ENCODE measurements at regions not wholly inside any gene's neighbourhood (a gene's known extent, or its start where the extent isn't known, plus 50 kb on each side); places are given as distances from the start of the nearest gene placed in this dataset.
A peak's percentile ranks its signal among the peaks of the same experiment; 100 is the strongest.

- no peak for DNase-seq (ENCODE audit: low spot score)
Observed at GRCh38 chr5:88144219-88145001, 124.2 kb downstream of the TMEM161B start.

DNA sequence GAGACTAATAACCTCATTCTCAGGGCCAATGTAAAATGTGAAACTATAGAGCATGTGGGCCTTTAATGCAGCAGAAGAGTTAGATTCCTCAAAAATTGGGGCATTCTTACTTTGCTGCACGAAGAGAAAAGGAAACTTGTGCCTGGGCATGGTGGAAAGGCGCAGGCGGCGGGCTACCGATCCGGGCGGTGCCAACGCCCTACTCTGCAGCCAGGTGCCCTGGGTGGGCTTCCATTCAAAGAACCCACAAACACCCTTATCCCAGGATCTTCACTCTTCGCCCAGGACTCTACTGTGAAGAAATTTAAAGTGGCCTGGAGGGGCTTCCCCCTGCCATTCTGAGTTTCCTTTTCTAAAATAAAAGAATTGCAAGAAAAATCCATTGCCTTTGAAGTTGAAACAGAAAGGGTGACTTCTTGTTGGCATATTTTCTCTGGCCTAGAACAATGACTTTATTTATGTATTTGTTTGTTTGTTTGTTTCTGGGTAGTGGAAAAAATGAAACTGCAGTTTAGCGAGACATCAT lies 124.9 kb downstream of the TMEM161B start:
- DNase-seq (ENCODE audit: low spot score): no peak

- no peak for DNase-seq (ENCODE audit: low spot score)
Observed at GRCh38 chr5:88142886-88143692, 125.6 kb downstream of the TMEM161B start.

DNA sequence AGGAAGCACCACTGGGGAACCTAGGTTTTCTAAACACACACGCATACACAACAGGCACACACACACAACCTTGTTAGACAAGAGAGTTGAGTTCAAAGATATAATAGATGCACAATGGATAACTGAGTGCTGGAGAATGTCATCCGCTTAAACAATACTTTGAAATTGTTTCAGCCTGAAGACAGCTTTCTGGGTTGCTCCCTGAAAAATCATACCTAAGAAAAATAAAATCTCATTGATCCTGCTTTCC lies 126.1 kb downstream of the TMEM161B start:
- no peak for DNase-seq (ENCODE audit: low spot score)

- DNase-seq (ENCODE audit: low spot score): peak; percentile 98
Observed at GRCh38 chr5:88140856-88141752, 127.5 kb downstream of the TMEM161B start.

DNA sequence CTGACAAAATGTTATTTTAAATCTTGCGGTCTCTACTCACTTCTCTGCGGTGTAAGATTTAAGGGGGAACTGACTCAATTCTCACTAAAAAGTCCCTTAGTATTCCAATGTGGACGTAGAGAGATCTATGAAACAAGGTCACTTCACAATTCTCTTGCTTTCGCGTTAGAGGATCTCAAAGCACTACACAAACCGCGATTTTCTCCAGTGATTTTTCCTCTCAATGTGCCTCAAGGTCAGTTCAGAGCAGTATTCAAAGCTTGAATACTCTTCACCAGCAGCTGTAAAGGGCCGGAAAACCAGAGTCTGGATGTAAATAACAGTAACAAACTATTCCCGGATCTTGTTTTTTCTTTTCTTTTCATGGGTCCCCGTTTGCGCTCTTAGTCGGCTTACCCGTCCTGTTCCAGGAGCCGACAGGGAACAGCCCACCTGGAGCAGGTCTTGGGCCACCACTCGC lies 128.2 kb downstream of the TMEM161B start:
- DNase-seq (ENCODE audit: low spot score): no peak

DNA sequence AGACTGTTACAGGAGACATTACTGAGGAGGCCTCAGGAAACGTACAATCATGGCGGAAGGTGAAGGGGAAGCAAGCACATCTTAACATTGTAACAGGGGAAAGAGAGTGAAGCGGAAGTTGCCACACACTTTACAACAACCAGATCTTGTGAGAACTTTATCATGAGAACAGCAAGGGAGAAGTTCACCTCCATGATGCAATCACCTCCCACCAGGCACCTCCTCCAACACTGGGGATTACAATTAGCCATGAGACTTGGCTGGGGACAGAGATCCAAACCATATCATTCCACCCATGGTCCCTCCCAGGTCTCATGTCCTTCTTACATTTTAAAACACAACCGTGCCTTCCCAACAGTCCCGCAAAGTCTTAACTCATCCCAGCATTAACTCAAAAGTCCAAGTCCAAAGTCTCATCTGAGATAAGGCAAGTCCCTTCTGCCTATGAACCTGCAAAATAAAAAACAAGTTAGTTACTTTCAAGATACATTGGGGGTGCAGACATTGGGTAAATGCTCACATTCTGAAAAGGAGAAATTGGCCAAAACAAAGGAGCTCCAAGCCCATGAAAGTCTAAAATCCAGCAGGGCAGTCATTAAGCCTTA lies 138.3 kb downstream of the TMEM161B start:
- DNase-seq (ENCODE audit: low spot score): no peak

- no peak for DNase-seq (ENCODE audit: low spot score)
Observed at GRCh38 chr5:88128813-88129212, 139.8 kb downstream of the TMEM161B start.

DNA sequence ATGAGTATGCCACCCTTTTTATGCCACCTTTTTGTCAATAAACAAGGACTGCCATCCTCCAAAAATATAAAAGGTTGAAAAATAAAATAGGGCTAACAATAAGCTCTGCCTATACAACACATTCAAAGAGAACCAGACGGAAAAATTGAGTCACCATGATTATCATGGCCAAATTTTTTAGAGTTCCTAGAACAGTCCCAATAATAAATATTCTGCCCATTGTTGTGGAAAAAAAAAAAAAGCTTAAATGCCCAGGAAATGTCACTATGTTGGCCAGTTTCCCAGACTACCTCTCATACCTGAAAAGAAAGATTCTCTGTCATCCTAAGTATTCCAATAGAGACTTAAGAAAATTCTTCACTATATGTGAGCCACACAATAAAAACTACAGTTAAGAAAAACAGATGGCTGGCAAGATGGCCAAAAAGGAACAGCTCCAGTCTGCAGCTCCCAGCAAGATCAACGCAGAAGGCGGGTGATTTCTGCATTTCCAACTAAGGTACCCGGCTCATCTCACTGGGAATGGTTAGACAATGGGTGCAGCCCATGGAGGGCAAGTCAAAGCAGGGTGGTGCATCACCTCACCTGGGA lies 149.0 kb downstream of the TMEM161B start:
- DNase-seq (ENCODE audit: low spot score): no peak

GRCh38 chr5:88118179-88118578 lies 150.5 kb downstream of the TMEM161B start:
- DNase-seq (ENCODE audit: low spot score): no peak

DNA sequence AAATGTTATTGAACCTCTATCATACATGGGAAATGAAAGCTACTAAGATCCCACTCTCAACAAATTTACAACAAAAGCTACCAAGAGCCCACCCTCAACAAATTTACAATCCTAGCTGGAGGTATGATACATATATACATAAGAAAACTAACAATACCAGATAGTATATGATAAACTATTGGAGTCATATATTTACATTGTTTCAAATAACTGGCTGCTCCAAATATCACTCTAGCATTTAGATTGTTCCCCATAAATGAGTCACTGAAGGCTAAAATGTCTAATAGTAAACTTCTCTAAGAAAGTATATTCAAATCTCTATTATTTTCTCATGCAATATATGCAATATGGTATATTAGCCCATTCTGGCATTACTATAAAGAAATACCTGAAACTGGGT lies 151.1 kb downstream of the TMEM161B start:
- no peak for DNase-seq (ENCODE audit: low spot score)

GRCh38 chr5:88116396-88116795 lies 152.2 kb downstream of the TMEM161B start:
- no peak for DNase-seq (ENCODE audit: low spot score)

- no peak for DNase-seq (ENCODE audit: low spot score)
Observed at GRCh38 chr5:88115211-88115610, 153.4 kb downstream of the TMEM161B start.

- DNase-seq (ENCODE audit: low spot score): peak; percentile 7
Observed at GRCh38 chr5:88113429-88113828, 155.2 kb downstream of the TMEM161B start.

DNA sequence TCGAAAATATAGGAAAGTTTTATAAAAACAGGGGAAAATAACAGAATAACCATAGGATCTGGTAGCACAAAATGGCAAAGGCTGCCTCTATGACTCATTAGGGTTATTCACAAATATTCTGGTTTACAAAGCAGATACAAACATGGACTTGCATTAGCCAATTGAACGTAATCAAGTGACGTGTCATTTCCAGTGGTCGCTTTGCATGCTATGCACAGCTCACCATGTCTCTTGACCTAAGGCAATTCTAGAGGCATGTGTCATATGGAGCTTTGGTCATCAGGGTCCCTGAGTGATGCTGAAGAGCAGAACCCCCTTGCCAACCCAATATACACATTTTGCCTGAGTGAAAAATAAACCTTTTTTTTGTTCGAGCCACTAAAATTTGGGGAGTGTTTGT lies 158.8 kb downstream of the TMEM161B start:
- DNase-seq (ENCODE audit: low spot score): no peak

DNA sequence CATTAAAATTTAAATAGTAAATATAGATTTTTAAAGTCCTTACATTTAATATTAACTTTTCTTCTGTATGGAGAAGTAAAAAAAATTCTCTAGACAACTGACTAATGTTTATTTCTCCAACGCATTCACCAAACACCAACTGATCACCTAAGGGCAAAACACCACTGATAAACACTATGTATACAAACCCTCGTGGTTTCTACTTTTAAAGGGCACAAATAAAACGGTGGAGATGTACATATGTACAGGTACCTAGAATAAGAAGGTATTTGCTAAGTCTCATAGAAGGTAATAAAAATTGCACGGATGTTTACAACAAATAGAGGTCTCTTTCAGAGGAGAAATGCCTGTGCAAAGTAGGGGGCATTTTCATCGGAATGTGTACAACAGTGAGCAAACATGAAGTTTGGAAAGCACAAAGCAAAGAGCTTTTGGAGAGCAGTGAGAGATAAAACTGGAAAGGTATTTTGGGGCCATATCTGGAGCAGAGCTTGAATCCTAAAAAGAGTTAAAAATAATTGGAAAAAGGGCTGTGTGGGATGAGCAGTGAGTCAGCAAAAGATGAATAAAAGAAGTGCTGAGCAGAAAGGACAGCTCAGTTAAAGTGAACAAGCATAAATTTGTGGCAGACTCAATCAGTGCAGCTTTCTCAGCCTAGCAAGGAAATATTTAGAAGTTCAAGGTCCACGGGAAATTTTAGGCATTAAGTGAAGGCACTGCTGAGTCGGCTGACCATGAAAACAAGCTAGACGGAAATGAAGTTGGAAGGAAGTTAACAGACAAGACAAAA lies 160.0 kb downstream of the TMEM161B start:
- no peak for DNase-seq (ENCODE audit: low spot score)

DNA sequence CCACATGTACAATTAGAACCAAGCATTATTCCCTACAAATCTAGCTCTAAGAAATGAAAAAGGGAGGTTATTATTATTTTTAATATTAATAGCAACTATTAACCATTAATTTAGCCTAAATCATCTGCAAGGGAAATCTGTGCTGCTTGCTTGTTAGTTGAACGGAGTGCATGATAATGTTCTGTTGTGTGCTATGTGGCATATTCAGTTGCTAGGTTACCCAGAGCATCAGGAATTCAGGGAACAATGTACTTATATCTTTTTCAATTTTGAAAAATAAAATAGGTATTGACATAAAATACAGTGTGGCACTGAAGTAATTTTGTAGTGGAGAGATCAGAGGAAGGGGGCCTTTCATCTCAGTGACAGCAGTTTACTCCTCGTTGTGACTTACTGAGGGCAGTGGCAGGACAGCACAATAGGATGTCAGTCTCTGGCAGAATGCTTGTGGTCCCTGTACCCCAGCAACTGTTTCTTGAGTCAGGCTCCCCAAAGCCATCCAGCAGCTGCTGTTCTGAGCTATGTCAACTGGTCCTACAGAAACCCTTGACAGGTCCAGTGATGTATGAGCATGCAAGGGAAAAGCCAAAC lies 173.6 kb downstream of the TMEM161B start:
- no peak for DNase-seq (ENCODE audit: low spot score)

DNA sequence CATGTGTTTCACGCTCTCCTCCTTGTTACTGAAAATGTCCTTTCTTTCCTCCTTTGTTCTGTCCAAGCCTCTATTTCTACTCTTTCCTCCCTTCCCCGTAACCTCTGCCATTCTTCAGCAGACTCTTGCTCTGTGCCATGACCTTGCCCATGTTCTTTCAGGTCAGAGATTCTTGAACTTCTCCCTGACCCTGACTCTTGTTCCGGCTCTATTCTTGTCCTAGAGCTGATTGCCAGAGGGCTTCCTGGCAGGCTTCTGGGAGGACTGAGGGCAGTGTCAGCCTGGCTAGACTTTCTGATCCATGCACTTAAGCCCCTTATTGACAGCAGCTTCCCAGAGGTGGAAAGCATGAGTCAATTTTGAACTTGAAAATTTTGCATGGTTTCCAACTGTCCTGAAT lies 174.2 kb downstream of the TMEM161B start:
- no peak for DNase-seq (ENCODE audit: low spot score)

DNA sequence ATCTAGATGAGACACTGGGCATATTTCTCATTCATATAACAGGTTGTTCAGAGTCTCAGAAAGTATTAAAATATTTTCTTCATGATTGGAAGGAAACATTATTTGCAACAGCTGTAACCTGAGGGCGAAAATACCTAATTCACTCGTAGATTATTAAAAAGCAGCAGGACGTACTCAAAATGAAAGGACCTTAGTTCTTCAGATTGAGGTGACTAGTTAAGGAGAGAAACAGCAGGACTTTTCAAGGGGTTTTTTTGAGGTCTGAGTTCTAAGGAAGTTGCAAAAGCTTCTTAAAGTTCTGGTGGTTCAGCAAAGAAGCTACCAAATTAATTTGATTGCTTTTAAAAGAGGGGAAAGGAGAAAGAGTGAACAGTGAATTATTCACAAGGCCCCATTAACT lies 174.9 kb downstream of the TMEM161B start:
- DNase-seq (ENCODE audit: low spot score): no peak

DNA sequence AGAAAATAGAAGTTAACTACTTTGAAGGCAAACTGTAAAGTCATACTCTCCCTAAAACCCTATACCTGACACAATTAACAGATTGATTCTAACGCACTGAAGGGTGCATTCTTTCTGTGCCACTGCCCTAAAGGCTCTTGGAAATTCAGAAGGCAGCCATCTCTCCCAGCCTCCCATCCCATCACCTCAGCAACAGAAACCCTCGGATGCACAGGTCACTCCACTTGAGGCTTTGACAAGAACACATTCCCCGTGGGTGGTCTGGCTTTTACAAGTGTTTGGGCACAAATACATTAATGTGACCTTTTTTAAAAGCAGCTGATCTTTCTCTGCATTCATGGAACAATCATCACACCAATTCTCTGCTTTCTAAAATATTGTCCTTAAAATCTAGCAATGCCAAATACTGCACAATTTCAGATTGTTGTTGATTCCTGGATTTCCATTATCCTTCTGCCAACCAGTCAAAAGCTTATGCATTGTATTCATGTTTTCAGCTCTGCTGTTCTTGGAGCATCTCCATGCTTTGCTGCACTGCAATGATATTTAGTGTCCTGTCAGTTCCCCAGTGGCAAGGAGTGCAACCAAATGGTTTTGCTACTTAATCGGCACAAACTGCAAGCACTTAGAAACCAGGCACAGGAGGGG lies 175.6 kb downstream of the TMEM161B start:
- no peak for DNase-seq (ENCODE audit: low spot score)

Measured in SW480 (cell line).